H1 (cell line): ENCODE measurements at regions not wholly inside any gene's neighbourhood (a gene's known extent, or its start where the extent isn't known, plus 50 kb on each side); places are given as distances from the start of the nearest gene placed in this dataset.

Experiments
- CTBP2 ChIP-seq: IDR thresholded peaks from 2 replicates; pipeline ENCODE4 v1.7.0; 2011; ENCODE audit warnings: borderline replicate concordance, mild to moderate bottlenecking, moderate library complexity, mixed read lengths, low read length; ENCODE audit not compliant: insufficient read depth, insufficient read length
- PHF8 ChIP-seq: fragments of 200-600 bp; sonication (generic); conservative IDR thresholded peaks from 2 replicates; pipeline ENCODE4 v1.7.1; 2012; ENCODE audit warnings: low read depth, mild to moderate bottlenecking, inconsistent platforms, low read length, moderate library complexity

DNA sequence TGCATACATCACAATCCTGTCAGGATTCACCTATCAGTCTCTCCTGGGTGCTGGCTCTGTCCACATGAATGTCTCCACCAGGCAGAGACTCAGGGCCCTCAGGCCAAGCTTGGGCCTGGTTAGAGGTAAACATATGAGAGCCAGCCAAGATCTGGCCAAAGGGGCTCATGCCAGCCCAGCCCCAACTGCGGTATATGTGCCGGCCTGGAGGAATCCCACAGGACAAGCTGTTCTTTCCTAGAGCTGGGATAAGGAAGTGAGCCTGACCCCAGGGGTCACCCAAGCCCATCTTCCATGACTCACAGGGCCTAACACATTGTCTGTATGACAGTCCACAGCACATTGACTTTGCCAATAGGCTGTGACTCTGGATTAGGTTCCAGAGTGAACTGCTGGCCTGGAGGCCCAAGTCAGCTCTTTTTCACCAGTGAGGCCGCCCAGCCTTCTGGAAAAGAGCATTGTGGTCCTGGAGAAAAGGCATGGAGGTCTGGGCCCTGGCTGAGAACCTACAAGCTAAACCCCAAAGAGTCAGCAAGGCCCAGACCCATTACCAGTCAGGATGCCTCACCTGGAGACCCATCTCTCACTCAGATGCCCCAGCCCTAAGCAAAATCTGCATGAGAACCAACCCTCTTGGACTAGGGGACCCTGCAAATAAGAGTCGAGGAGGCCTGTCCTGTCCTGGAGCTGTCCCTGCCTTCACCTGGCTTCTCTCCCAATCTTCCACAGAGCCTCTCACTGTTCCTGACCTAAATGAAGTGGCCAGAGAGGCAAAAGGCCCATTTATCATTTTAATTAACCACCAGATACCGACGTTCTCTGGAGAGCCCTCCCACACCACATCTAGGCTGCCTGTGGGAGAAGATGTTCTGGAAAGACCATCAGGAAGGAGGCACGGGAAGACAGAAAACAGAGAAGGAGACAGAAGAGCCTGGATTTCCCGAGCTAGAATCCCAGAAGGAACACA, 120.9 kb upstream of the PKDCC start (continued):
- TF ChIP-seq CTBP2 (no peak), PHF8 (no peak)
